ENCODE measurements at regions not wholly inside any gene's neighbourhood (a gene's known extent, or its start where the extent isn't known, plus 50 kb on each side); places are given as distances from the start of the nearest gene placed in this dataset.

- Histone ChIP-seq H3K9ac (ENCODE audit: insufficient read depth, low read length) (no peak overlapping the region), H3K36me3 (ENCODE audit: control insufficient read depth, insufficient read depth, low read length) (no peaks in the 10 kb centered on the region), H3K27ac (ENCODE audit: insufficient read depth, low read length) (no peak overlapping the region), H3K4me1 (ENCODE audit: control insufficient read depth, extremely low read depth, insufficient read depth, low read length) (no peaks in the 10 kb centered on the region), H3K4me3 (replicated peaks in 1 of 4; ENCODE audit: control extremely low read depth in 1 of 4, insufficient read depth in 1 of 4, low read depth in 3 of 4, low read length in 4 of 4) (no peak overlapping the region), H3K9me3 (ENCODE audit: control insufficient read depth, insufficient read depth, low read depth, low read length) (no peaks in the 10 kb centered on the region), H3K79me2 (ENCODE audit: control insufficient read depth, insufficient read depth, low read length) (no peaks in the 10 kb centered on the region), H3K27me3 (ENCODE audit: control insufficient read depth, insufficient read depth, low read length) (no peaks in the 10 kb centered on the region), H3K4me2 (ENCODE audit: extremely low read depth, insufficient read depth, low read length) (no peak overlapping the region), H2AFZ (ENCODE audit: low read length) (no peak overlapping the region), H4K20me1 (ENCODE audit: control insufficient read depth, extremely low read depth, insufficient read depth, low read length) (no peaks in the 10 kb centered on the region)
- TF ChIP-seq CTCF (conservative IDR thresholded peaks at IDR 0.05 in 1 of 2, IDR thresholded peaks at IDR 0.05 in 1 of 2; ENCODE audit: low read depth in 1 of 2, low read length in 2 of 2) = no peak
- no peak for DNase-seq (ENCODE audit: low read depth in 2 of 2)
Observed at GRCh38 chr4:78722320-78722719, 53.8 kb upstream of the BMP2K start.

DNA sequence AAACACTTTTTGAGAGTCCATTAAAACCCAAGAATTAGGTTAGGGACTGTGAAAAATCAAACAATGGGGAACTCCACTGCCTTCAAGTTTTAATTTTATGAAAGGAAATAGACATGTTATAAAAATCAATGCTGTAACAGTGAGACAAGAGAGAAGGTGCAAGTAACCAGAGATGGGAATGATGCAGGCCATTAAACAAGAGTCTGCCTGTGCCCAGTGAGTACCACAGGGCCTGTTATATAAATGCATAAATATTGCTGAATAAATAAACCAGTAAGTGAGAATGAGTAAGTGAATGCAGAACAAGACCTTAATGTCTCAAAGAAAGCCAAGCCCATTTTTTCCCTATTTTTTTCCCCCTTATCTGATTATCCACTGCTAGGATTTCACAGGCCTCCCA lies 53.3 kb upstream of the BMP2K start:
- TF ChIP-seq EZH2 (IDR thresholded peaks at IDR 0.05; ENCODE audit: low read length, missing control alignments) = no peak
- no peak for TF ChIP-seq CTCF (conservative IDR thresholded peaks at IDR 0.05 in 1 of 2, IDR thresholded peaks at IDR 0.05 in 1 of 2; ENCODE audit: low read depth in 1 of 2, low read length in 2 of 2)
- H3K27me3 ChIP-seq (ENCODE audit: control insufficient read depth, insufficient read depth, low read length) = no peaks in the 10 kb centered on the region
- no peaks in the 10 kb centered on the region for H3K4me1 ChIP-seq (ENCODE audit: control insufficient read depth, extremely low read depth, insufficient read depth, low read length)
- H3K79me2 ChIP-seq (ENCODE audit: control insufficient read depth, insufficient read depth, low read length) = no peaks in the 10 kb centered on the region
- no peaks in the 10 kb centered on the region for H3K36me3 ChIP-seq (ENCODE audit: control insufficient read depth, insufficient read depth, low read length)
- no peak overlapping the region for H2AFZ ChIP-seq (ENCODE audit: low read length)
- no peak overlapping the region for H3K4me3 ChIP-seq (replicated peaks in 1 of 4; ENCODE audit: control extremely low read depth in 1 of 4, insufficient read depth in 1 of 4, low read depth in 3 of 4, low read length in 4 of 4)
- no peaks in the 10 kb centered on the region for H3K9me3 ChIP-seq (ENCODE audit: control insufficient read depth, insufficient read depth, low read depth, low read length)
- no peak for DNase-seq (ENCODE audit: low read depth in 2 of 2)
- no peak overlapping the region for H3K27ac ChIP-seq (ENCODE audit: insufficient read depth, low read length)
- no peaks in the 10 kb centered on the region for H4K20me1 ChIP-seq (ENCODE audit: control insufficient read depth, extremely low read depth, insufficient read depth, low read length)
- H3K9ac ChIP-seq (ENCODE audit: insufficient read depth, low read length) = no peak overlapping the region
- H3K4me2 ChIP-seq (ENCODE audit: extremely low read depth, insufficient read depth, low read length) = no peak overlapping the region

Measured in fibroblast of lung (primary cell).